Endothelial cell of umbilical vein (primary cell): ENCODE measurements at regions not wholly inside any gene's neighbourhood (a gene's known extent, or its start where the extent isn't known, plus 50 kb on each side); places are given as distances from the start of the nearest gene placed in this dataset.

Experiments used
- BruUV-seq: library from RNA; stranded (reverse); fragments of 400-500 nt; replicated peaks from 2 replicates; lab custom pipeline; 2021; lab: Mats Ljungman, UMichigan
- CTCF ChIA-PET: fragments of 300-600, 350-600 bp; sonication (Branson Sonifier 250); formaldehyde crosslinking; loops from one replicate; lab custom pipeline; 2021; ENCODE audit warnings: antibody characterized with exemption, inconsistent platforms; lab: Charles Lee
- POLR2A ChIA-PET: fragments of 300-600, 350-600 bp; sonication (Branson Sonifier 250); formaldehyde crosslinking; loops from one replicate; lab custom pipeline; 2021; ENCODE audit warnings: antibody characterized with exemption, inconsistent platforms; lab: Charles Lee
- DNase-seq: peaks from one replicate; pipeline ENCODE4 v3.0.0-alpha.2; 2011; ENCODE audit warnings: low read depth, low spot score
- FAIRE-seq: peaks from 2 replicates; lab custom pipeline; 2011; peaks lifted over from hg19 to GRCh38; lab: Jason Lieb, UNC
- H2AFZ ChIP-seq: 2 replicates; pipeline ENCODE4 v1.6.0; 2012; ENCODE audit warnings: low read depth, low read length, control low read depth, inconsistent platforms
- H3K27ac ChIP-seq: 2 replicates; pipeline ENCODE4 v1.5.1; 2011; ENCODE audit warnings: low read depth, mild to moderate bottlenecking, control low read depth, low read length, moderate library complexity; ENCODE audit not compliant: insufficient read depth
- H3K27me3 ChIP-seq, 2 experiments: 2 replicates each; pipeline versions ENCODE4 v1.6.0 to v1.6.1; 2011; ENCODE audit warnings: low read length in 2 of 2, mixed read lengths in 1 of 2; ENCODE audit not compliant: control insufficient read depth in 2 of 2, insufficient read depth in 2 of 2
- H3K36me3 ChIP-seq, 2 experiments: 2 replicates in 1 of 2; 3 replicates in 1 of 2; pipeline ENCODE4 v1.5.1; 2011; ENCODE audit warnings: low read length in 2 of 2, mild to moderate bottlenecking in 1 of 2, moderate library complexity in 1 of 2; ENCODE audit not compliant: control insufficient read depth in 2 of 2, insufficient read depth in 2 of 2; ENCODE audit errors: extremely low read depth in 1 of 2
- H3K4me1 ChIP-seq: 3 replicates; pipeline ENCODE4 v1.5.1; 2011; ENCODE audit warnings: mild to moderate bottlenecking, low read length; ENCODE audit not compliant: control insufficient read depth, insufficient read depth; ENCODE audit errors: extremely low read depth
- H3K4me2 ChIP-seq: 2 replicates; pipeline ENCODE4 v1.6.1; 2011; ENCODE audit warnings: low read length, control low read depth, mixed read lengths; ENCODE audit not compliant: insufficient read depth
- H3K4me3 ChIP-seq, 3 experiments: fragments of 200-600 bp in 1 of 3; sonication (generic), shearing (Covaris generic) in 1 of 3; replicated peaks in 1 of 3; 2 replicates each; pipeline ENCODE4 v1.5.1; 2011 to 2016; ENCODE audit warnings: control low read depth in 3 of 3, low read length in 3 of 3, mild to moderate bottlenecking in 2 of 3, inconsistent platforms in 1 of 3, low read depth in 1 of 3, moderate library complexity in 1 of 3; ENCODE audit not compliant: insufficient read depth in 1 of 3
- H3K79me2 ChIP-seq: 2 replicates; pipeline ENCODE4 v1.6.0; 2012; ENCODE audit warnings: low read length, inconsistent platforms; ENCODE audit not compliant: control insufficient read depth, insufficient read depth
- H3K9ac ChIP-seq: replicated peaks from 2 replicates; pipeline ENCODE3; 2011; ENCODE audit warnings: low read length, control low read depth; ENCODE audit not compliant: insufficient read depth; ENCODE audit errors: extremely low read depth
- H3K9me1 ChIP-seq: replicated peaks from 3 replicates; pipeline ENCODE4 v1.6.0; 2011; ENCODE audit warnings: mild to moderate bottlenecking, low read length; ENCODE audit not compliant: control insufficient read depth, insufficient read depth; ENCODE audit errors: extremely low read depth
- H3K9me3 ChIP-seq: replicated peaks from 2 replicates; pipeline ENCODE4 v1.5.1; 2012; ENCODE audit warnings: low read length, inconsistent platforms; ENCODE audit not compliant: control insufficient read depth, insufficient read depth
- H4K20me1 ChIP-seq: replicated peaks from 2 replicates; pipeline ENCODE3; 2011; ENCODE audit warnings: mild to moderate bottlenecking, low read length; ENCODE audit not compliant: control insufficient read depth, insufficient read depth; ENCODE audit errors: extremely low read depth
- EZH2 ChIP-seq: IDR thresholded peaks from 2 replicates; pipeline ENCODE4 v1.6.1; 2012; ENCODE audit warnings: borderline replicate concordance, low read depth, mild to moderate bottlenecking, moderate library complexity, low read length, inconsistent platforms; ENCODE audit not compliant: severe bottlenecking
- FOS ChIP-seq: IDR thresholded peaks from 2 replicates; pipeline ENCODE4 v1.6.1; 2011; ENCODE audit warnings: mild to moderate bottlenecking, low read length, moderate library complexity, borderline replicate concordance; ENCODE audit not compliant: insufficient read depth
- GATA2 ChIP-seq: IDR thresholded peaks from 2 replicates; pipeline ENCODE4 v1.7.0; 2011; ENCODE audit warnings: low read depth, mild to moderate bottlenecking, moderate library complexity, mixed read lengths, low read length; ENCODE audit not compliant: insufficient read length, insufficient read depth
- JUN ChIP-seq: IDR thresholded peaks from 2 replicates; pipeline ENCODE4 v1.6.1; 2011; ENCODE audit warnings: borderline replicate concordance, low read depth; ENCODE audit not compliant: insufficient read length, insufficient read depth
- MYC ChIP-seq: IDR thresholded peaks from one replicate; pipeline ENCODE4 v1.6.1; 2011; ENCODE audit warnings: mild to moderate bottlenecking, low read depth, low read length
- POLR2A ChIP-seq: IDR thresholded peaks from 2 replicates; pipeline ENCODE4 v1.6.1; 2012; ENCODE audit warnings: low read depth, mild to moderate bottlenecking, control low read depth, low read length
- POLR2AphosphoS5 ChIP-seq: IDR thresholded peaks from 2 replicates; pipeline ENCODE4 v1.6.1; 2012; ENCODE audit warnings: low read depth, mild to moderate bottlenecking, control low read depth, low read length, moderate library complexity; ENCODE audit not compliant: insufficient read depth
- dilution Hi-C: fragments of 300-500 bp; cut with MboI; formaldehyde crosslinking; loops from one replicate; pipeline ENCODE4 v1.15.0; 2019; ENCODE audit warnings: low sequenced_read_pairs; ENCODE audit not compliant: extremely low pct_ligation_motif_present
- intact Hi-C: fragments of 100-400 bp; cut with micrococcal nuclease; formaldehyde crosslinking; loops from one replicate; pipeline ENCODE4 v1.10.0; 2022
- TF ChIP-seq, protein P1 (sequence below): IDR thresholded peaks from 2 replicates; pipeline ENCODE4 v1.6.1; 2011; ENCODE audit not compliant: insufficient read depth, insufficient read length
- TF ChIP-seq, protein P2 (sequence below), 2 donors: IDR thresholded peaks; 1 replicate in 1 of 2; 2 replicates in 1 of 2; pipeline ENCODE4 v1.5.1; 2011; ENCODE audit warnings: low read length in 2 of 2, mild to moderate bottlenecking in 2 of 2, moderate library complexity in 2 of 2, control low read depth in 1 of 2, inconsistent platforms in 1 of 2, low read depth in 1 of 2; ENCODE audit not compliant: insufficient read depth in 1 of 2; ENCODE audit errors: extremely low read depth in 1 of 2

DNA sequence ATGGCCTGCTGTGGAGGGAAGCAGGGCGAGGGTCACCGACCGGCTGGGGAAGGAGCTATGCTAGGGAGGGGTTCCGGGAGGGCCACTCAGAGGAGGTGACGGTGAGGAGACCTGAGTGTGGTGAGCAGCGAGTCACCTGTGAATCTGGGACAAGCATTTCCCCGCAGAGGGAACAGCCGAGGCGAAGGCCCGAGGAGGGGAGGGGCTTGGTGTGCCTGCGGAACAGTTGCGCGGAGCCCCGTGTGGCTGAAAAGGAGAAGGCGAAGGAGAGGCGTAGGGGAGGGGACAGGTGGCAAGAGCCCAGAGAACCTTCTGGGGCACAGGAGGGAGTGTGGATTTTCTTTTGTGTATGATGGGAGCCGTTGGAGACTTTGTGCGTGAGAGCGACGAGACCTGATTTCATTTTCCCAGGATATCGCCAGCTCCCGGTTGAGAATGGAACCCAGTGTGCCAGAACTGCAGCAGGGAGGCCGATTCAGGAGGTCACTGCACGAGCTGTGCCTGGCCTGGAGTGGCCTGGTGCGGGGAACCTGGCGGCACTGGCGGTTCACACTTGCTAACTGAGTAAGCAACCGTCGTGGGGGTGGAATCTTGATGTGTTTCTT lies 117.7 kb upstream of the ZNF507 start:
- no peak overlapping the region for H3K4me3 ChIP-seq
- H3K4me1 ChIP-seq: no peaks in the 10 kb centered on the region
- DNase-seq (no peak), FAIRE-seq (no peak)
- H3K4me2 ChIP-seq: no peak overlapping the region
- CTCF ChIA-PET: interaction anchor here (1.2 to 1.5 kb wide), 2 partner anchors 1545 to 1558 kb away, joined by 3 to 6 read pairs; no protein-coding TSS in a partner anchor
- no peaks in the 10 kb centered on the region for H3K36me3 ChIP-seq
- POLR2A ChIA-PET: no interaction called here
- BruUV-seq: no TSS peak
- H3K9me1 ChIP-seq: no peaks in the 10 kb centered on the region
- H4K20me1 ChIP-seq: no peaks in the 10 kb centered on the region
- peaks cover 0 to 7% of the 10 kb centered on the region in 2 experiments for H3K27me3 ChIP-seq
- no peaks in the 10 kb centered on the region for H3K9me3 ChIP-seq
- H3K9ac ChIP-seq: no peak overlapping the region
- H3K27ac ChIP-seq: no peak overlapping the region
- intact Hi-C loops (loop anchor here (2.0 kb wide), 1 partner anchor 343 kb away; no protein-coding TSS in a partner anchor), dilution Hi-C loops (no loop called here)
- no peak overlapping the region for H2AFZ ChIP-seq
- H3K79me2 ChIP-seq: no peaks in the 10 kb centered on the region
- TF ChIP-seq, protein P1, sequence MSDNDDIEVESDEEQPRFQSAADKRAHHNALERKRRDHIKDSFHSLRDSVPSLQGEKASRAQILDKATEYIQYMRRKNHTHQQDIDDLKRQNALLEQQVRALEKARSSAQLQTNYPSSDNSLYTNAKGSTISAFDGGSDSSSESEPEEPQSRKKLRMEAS: no peak
- TF ChIP-seq GATA2 (no peak), POLR2AphosphoS5 (no peak), MYC (no peak), JUN (no peak), EZH2 (no peak), POLR2A (no peak), FOS (no peak)
- TF ChIP-seq, protein P2, sequence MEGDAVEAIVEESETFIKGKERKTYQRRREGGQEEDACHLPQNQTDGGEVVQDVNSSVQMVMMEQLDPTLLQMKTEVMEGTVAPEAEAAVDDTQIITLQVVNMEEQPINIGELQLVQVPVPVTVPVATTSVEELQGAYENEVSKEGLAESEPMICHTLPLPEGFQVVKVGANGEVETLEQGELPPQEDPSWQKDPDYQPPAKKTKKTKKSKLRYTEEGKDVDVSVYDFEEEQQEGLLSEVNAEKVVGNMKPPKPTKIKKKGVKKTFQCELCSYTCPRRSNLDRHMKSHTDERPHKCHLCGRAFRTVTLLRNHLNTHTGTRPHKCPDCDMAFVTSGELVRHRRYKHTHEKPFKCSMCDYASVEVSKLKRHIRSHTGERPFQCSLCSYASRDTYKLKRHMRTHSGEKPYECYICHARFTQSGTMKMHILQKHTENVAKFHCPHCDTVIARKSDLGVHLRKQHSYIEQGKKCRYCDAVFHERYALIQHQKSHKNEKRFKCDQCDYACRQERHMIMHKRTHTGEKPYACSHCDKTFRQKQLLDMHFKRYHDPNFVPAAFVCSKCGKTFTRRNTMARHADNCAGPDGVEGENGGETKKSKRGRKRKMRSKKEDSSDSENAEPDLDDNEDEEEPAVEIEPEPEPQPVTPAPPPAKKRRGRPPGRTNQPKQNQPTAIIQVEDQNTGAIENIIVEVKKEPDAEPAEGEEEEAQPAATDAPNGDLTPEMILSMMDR (IDR thresholded peaks at IDR 0.05; ENCODE audit: extremely low read depth in 1 of 2, insufficient read depth in 1 of 2, low read depth in 1 of 2, low read length in 2 of 2): no peak
